Spleen (tissue), 7 donors: ENCODE measurements at regions not wholly inside any gene's neighbourhood (a gene's known extent, or its start where the extent isn't known, plus 50 kb on each side); places are given as distances from the start of the nearest gene placed in this dataset.

Experiments used
- POLR2A ChIP-seq, 3 donors: fragments of 450-650 bp; IDR thresholded peaks; one replicate each; pipeline ENCODE4 v1.5.1; 2017; ENCODE audit warnings: antibody characterized with exemption in 3 of 3, mild to moderate bottlenecking in 1 of 3
- TF ChIP-seq, protein P1 (sequence below), 11 experiments: fragments of 200-600 bp in 7 of 11; fragments of 450-650 bp in 4 of 11; sonication (generic) in 4 of 11; IDR thresholded peaks in 8 of 11; conservative IDR thresholded peaks in 3 of 11; 1 replicate in 7 of 11; 2 replicates in 4 of 11; pipeline versions ENCODE4 v1.4.0 to v1.8.0; 2016 to 2021; ENCODE audit warnings: antibody characterized with exemption in 11 of 11, inconsistent platforms in 4 of 11, mild to moderate bottlenecking in 1 of 11
- donor health status: DM: no; HTN: no; CAD: no; lungs with moderate emphysema.
- donor health status: DM: no; HTN: no; CAD: no.
- donor health status: DM: no; HTN: no; CAD: no.

DNA sequence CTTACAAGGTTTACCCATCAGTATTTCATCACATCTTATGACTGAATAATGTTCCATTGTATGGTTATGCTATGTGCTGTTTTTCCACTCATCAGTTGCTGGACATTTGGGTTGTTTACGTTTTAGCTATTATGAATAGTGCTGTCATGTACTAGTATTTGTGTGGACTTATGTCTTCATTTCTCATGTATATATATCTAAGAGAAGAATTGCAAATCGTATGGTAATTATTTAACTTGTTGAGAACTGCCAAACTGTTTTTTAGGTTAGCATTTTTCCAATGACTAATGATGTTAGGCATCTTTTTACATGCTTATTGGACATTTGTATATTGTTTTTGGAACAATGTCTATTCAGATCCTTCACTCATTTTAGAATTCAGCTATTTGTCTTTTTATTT is 368.3 kb downstream of the LMO7 start:
- TF ChIP-seq, protein P1, sequence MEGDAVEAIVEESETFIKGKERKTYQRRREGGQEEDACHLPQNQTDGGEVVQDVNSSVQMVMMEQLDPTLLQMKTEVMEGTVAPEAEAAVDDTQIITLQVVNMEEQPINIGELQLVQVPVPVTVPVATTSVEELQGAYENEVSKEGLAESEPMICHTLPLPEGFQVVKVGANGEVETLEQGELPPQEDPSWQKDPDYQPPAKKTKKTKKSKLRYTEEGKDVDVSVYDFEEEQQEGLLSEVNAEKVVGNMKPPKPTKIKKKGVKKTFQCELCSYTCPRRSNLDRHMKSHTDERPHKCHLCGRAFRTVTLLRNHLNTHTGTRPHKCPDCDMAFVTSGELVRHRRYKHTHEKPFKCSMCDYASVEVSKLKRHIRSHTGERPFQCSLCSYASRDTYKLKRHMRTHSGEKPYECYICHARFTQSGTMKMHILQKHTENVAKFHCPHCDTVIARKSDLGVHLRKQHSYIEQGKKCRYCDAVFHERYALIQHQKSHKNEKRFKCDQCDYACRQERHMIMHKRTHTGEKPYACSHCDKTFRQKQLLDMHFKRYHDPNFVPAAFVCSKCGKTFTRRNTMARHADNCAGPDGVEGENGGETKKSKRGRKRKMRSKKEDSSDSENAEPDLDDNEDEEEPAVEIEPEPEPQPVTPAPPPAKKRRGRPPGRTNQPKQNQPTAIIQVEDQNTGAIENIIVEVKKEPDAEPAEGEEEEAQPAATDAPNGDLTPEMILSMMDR (IDR thresholded peaks at IDR 0.05 in 8 of 11, conservative IDR thresholded peaks at IDR 0.05 in 3 of 11), result no peak
- TF ChIP-seq POLR2A (IDR thresholded peaks at IDR 0.05), result no peak
